SW 1271 (cell line): ENCODE measurements at regions not wholly inside any gene's neighbourhood (a gene's known extent, or its start where the extent isn't known, plus 50 kb on each side); places are given as distances from the start of the nearest gene placed in this dataset.
"Not testable (repeated sequence)": the region's sequence is repeated elsewhere in the genome, so short reads cannot be mapped to it uniquely, and the experiment has no call there.

ENCODE experiments used
- DNase-seq, 2 experiments: peaks; one replicate each; lab custom pipeline; 2025; lab: John Stamatoyannopoulos, UW

DNA sequence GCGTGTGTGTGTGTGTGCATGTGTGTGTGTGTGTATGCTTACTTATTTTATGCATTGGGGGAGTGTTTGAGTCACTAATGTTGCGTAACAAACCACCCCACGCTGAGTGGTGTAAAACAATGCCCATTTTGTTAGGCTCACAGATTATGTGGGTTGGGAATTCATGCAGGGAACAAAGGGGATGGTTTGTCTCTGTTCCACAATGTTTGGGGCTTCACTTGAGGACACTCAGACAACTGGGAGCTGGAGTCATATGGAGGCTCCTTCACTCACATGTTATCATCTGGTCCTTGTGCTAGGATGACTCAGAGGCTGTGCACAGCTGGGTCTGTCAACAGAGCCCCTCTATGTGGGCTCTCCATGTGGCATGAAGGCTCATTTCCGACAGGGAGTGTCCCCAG lies 51.3 kb upstream of the LARGE1 start:
- no peak for DNase-seq

GRCh38 chr22:33975841-33976240 lies 55.6 kb upstream of the LARGE1 start:
- no peak for DNase-seq

GRCh38 chr22:33983558-33983957 lies 63.3 kb upstream of the LARGE1 start:
- DNase-seq, result no peak

DNA sequence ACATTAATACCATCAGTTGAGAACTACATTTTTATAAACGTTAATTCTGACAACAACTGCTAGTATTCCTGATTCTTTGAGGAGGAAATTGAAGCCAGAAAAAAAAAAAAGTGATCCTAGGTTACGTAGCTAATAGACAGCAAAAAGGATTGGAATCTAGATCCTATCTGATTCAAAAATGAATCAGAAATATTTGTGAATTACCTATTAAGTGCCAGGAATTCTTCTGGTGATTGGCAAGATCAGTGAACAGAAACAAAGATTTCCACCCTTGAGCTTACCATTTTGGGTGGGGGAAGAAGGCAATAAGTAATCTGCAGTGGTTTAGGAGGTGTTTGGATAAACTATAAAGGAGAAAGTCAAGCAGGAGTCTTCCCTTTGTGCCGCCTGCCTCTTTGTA lies 63.9 kb upstream of the LARGE1 start:
- no peak for DNase-seq

DNA sequence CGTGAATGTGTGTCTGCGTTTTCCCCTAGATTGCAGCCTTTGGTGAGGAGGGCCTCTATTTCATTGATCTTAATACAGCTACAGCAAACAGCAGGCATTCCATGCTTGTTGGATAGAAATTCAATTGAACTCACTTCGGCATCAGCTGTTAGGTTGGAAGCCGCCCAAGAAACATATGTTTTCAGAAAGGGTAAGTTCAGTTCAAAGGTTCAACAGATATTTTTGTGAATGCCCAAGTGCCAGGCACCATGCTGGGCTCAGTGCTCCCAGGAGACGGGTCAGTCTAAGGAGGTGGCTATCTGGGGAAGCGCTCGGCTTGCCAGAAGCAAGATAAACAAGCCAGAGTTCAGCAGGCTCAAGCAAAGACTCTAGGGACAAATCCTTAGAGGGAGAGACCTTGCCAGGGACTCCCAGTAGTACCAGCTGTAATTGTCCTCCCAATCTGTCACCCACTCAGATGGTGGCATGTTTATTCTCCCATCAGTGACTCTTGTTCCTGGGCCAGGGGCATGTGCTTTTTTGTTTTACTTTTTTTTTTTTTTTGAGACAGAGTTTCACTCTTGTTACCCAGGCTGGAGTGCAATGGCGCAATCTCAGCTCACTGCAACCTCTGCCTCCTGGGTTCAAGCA lies 64.5 kb upstream of the LARGE1 start:
- no peak for DNase-seq

DNA sequence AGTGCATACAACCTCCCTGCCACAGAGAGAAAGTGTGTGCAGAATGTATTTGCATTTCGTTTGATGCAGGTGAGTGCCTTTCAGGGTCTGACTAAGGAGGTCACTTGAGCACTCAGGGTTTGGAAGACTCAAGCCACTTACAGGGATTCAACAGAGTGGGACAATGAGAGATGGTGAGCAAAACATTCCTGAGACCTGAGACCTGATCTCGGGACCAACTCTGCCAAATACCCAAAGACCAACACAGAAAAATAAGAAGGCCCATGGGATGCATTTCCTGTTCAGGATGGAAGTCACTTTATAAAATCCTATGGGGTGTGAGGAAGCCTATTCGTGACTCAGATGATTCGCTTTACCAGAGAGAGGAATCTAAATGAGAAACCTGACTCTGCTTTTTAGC lies 65.2 kb upstream of the LARGE1 start:
- no peak for DNase-seq

DNA sequence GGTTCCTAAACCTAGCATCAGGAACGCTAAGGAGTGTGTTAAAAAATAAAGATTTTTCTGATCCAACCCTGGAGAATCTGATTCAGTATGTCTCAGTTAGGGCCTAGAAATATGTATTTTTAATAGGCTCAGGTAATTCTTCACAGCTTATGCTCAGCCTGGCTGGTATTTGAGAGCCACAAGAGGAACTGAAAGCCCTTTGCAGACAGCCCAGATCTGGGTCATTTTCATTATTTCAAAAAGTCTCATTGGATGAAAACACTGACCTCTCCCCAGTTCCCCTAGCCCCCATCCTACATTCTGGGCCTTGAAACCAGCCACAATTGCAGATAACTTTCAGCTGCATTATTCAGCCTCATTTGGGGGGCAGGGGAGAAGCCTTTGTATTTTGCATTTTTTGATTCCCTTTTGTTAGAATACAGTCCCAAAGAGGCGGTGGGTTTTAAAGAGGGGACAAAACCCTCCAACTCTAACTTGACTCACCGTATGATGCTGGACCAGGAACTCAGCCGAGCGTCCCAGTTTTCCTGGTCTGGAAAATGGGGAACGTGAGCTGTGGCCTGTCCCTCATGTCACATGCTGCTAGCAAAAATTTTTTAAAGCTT lies 66.0 kb upstream of the LARGE1 start:
- no peak for DNase-seq

DNA sequence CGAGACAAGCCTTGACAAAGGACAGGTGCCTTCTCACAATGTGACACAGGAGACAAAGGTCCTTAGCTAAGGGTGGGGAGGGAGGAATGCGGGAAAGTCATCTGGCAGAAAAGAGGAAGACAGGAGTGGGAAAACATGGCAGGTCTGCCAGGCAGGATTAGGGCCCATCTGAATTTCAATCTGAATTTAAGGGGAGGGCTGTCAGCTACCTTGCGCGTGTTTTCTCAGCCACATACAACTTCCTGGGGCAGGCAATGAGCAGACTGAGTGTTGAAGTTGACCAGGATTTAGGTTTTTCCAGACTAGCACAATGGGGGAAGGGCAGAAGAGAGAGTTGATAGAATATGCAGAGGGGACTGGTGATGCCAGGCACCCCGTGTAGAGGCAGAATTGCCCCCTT lies 66.7 kb upstream of the LARGE1 start:
- DNase-seq, result no peak

GRCh38 chr22:33989263-33989662 lies 69.0 kb upstream of the LARGE1 start:
- DNase-seq, result not testable (repeated sequence)

- DNase-seq, result no peak
These were observed 71.3 kb upstream of the LARGE1 start for GRCh38 chr22:33991620-33992019.

DNA sequence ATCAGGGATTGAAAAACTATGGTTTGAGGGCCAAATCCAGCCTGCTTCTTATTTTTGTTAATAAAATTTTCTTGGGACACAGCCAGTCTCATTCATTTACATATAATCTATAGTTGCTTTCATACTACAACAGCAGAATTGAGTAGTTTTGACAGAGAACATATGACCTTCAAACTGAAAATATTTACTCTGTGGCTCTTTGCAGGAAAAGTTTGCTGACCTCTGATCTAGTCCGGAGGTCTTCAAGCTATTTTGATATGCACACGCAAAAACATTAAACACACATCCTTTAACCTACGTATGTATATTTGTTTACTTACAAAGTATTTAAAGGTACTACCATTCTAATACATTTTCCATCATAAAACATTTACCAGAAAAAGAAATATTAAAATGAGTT lies 76.5 kb upstream of the LARGE1 start:
- DNase-seq, result no peak

DNA sequence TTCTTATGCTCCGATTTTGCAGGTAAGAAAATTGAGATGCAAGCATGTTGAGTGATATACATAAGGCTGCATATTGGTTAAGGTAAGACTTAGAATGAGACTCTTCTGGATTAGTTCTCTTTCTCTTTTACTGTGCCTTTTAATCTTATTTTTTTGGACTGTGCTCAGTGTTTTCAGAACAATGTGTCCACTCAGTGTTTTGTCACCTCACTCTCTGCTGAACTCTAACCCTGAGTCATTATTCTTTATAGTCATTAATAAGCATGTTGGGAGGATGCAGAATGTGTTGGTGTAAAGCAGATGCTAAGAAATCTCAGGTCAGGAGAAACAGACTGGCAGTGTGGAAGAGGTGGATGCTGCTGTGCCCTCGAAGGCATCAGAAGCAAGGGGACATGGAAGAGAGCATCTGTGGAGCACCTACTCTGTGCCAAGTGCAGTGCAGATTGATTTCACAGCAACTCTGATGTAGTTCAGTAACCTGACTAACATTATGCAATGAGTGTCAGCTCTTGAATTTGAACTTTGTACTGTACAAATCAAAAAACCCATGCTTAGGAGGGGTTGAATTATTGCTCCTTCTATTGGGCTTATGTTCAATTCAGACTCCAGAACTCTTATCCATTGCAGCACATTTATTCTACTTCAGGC lies 80.7 kb upstream of the LARGE1 start:
- no peak for DNase-seq

- no peak for DNase-seq
These were observed 81.6 kb upstream of the LARGE1 start for GRCh38 chr22:34001701-34002466.

GRCh38 chr22:34004058-34004457 lies 83.8 kb upstream of the LARGE1 start:
- no peak for DNase-seq

- no peak for DNase-seq
These were observed 90.0 kb upstream of the LARGE1 start for GRCh38 chr22:34010259-34010658.

- DNase-seq, result no peak
These were observed 95.4 kb upstream of the LARGE1 start for GRCh38 chr22:34015642-34016041.

DNA sequence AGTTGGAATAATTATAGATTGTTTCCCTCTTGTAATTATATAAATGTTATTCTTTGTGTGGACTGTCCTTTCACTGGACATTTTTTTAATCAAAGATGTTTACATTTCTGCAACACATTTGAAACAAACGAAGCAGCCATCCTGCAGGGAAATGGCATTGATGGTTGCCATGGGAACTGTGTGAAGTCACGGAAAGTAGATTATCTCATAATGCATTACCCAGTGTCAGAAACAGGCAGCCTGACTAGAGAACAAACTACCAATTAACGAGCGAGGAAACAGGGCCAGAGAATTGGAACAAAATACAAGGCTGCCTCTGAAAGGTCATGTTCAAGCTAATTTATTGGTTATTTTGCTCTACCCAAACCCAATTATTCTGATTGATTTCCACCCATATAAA lies 96.9 kb upstream of the LARGE1 start:
- no peak for DNase-seq

DNA sequence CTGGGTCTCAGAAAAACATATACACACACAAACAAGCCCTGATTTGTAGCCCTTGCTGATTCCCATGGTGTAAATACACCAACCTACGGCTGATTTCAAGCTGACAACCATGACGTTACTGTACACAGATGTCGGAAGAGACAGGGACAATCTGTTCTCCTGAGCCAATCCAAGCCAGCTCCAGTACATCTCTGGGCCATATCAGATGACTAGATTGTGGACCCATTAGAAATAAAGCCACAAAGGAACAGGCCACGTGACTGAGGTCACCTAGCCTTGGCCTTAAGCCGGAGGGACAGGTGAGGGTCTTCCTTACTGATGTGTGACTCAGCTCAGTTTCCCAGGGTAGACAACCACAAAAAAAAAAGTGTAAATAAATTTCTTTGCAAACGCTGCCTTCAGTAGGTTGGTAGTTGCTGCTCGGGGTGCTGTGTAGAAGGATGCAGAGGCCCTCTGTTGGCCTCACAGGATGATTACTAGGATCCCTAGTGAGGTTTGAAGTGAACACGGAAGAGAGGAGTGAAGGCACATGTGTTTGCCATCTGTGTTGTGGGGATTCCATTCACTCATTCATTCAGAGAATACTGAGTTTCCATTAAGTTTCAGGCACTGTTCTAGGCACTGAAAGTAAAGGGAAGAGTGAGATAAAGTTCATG lies 99.0 kb upstream of the LARGE1 start:
- DNase-seq, result no peak

DNA sequence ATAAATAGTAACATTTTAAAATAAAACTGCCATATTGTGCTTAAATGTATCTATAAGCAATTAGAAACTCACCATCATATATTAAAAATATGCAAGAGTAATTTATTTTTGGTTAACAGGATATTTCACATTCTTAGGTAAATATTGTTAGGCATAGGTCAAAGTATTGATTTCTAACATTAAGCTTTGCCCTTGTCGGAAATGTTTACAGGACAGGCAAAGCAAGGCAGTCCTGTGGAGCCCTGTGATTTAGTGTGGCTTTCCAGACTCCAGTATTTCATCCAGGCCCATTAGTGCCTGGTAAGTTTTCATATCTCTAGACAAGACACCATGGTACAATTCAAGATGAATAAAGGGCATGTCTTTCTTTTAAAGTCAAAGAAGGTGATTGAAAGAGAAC lies 114.9 kb upstream of the LARGE1 start:
- no peak for DNase-seq

- DNase-seq, result no peak
These were observed 116.7 kb upstream of the LARGE1 start for GRCh38 chr22:34036931-34037330.

DNA sequence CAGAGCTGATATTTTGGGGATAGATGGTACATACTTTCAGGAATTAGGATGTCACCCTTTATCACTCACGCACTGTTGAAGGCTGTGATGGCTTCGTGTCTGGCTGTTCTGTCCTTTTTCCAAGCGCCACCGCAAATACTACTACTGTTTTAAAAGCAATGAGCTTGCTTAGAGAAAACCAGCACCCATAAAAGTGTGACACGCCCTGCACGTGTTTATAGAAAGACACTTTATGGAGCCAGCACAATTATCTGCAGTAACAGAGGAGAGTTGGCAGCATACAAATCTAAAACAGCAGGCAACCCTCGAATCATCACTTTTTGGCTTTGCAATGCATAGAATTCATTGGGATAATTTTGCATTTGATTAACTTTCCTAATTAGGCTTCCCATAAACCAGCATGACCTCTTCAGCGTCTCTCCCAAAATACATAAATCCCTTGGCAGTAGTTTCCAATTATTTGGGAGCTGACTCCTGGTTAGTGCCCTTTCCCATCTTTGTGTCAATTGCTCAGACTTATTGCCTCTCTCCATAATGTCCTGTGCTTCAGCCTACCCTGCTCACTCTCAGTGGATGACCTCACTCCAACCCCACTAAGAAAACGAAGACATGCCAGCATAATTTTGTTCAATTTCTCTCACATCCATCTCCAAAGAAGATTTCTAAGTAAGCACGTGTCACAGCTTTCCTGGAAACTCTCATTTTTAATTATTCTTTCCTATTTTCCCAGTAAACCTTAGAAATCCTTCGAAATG lies 118.7 kb upstream of the LARGE1 start:
- no peak for DNase-seq

GRCh38 chr22:34045311-34045710 lies 125.0 kb upstream of the LARGE1 start:
- no peak for DNase-seq
